Activated CD8-positive, alpha-beta T cell treated with anti-CD3 and anti-CD28 coated beads for 36 hours (primary cell): ENCODE measurements at regions not wholly inside any gene's neighbourhood (a gene's known extent, or its start where the extent isn't known, plus 50 kb on each side); places are given as distances from the start of the nearest gene placed in this dataset.

ENCODE experiments used
- ATAC-seq: fragments of 200-7000 bp; cut with Tn5 transposase; one replicate; pipeline ENCODE4 v1.10.0; 2021; ENCODE audit warnings: mild to moderate bottlenecking, moderate library complexity
- CTCF ChIA-PET: fragments of 350-600 bp; sonication (Branson Sonifier 250); formaldehyde crosslinking; loops from one replicate; lab custom pipeline; 2021; ENCODE audit warnings: antibody characterized with exemption; lab: Charles Lee
- POLR2A ChIA-PET: fragments of 350-600 bp; sonication (Branson Sonifier 250); formaldehyde crosslinking; loops from one replicate; lab custom pipeline; 2021; ENCODE audit warnings: antibody characterized with exemption; lab: Charles Lee
- DNase-seq: peaks from one replicate; pipeline ENCODE4 v3.0.0-alpha.2; 2020
- H3K27ac Mint-ChIP-seq: one replicate; pipeline ENCODE4 v1.8.0; 2021; ENCODE audit warnings: mild to moderate bottlenecking, mixed read lengths
- H3K27me3 Mint-ChIP-seq: one replicate; pipeline ENCODE4 v1.8.0; 2021; ENCODE audit warnings: mixed read lengths
- H3K36me3 Mint-ChIP-seq: one replicate; pipeline ENCODE4 v1.8.0; 2021; ENCODE audit warnings: low read depth, mixed read lengths
- H3K4me1 Mint-ChIP-seq: one replicate; pipeline ENCODE4 v1.8.0; 2021; ENCODE audit warnings: low read depth, mixed read lengths
- H3K4me3 Mint-ChIP-seq: one replicate; pipeline ENCODE4 v1.8.0; 2021; ENCODE audit warnings: mild to moderate bottlenecking, moderate library complexity, mixed read lengths
- H3K9me3 Mint-ChIP-seq: one replicate; pipeline ENCODE4 v1.8.0; 2021; ENCODE audit warnings: mixed read lengths
- intact Hi-C: fragments of 100-400 bp; cut with micrococcal nuclease; formaldehyde crosslinking; loops from one replicate; pipeline ENCODE4 v1.10.0; 2022
- TF ChIP-seq, protein P1 (sequence below): fragments of 200-600 bp; IDR thresholded peaks from one replicate; pipeline ENCODE4 v1.8.0; 2022; ENCODE audit warnings: antibody characterized with exemption, mild to moderate bottlenecking

DNA sequence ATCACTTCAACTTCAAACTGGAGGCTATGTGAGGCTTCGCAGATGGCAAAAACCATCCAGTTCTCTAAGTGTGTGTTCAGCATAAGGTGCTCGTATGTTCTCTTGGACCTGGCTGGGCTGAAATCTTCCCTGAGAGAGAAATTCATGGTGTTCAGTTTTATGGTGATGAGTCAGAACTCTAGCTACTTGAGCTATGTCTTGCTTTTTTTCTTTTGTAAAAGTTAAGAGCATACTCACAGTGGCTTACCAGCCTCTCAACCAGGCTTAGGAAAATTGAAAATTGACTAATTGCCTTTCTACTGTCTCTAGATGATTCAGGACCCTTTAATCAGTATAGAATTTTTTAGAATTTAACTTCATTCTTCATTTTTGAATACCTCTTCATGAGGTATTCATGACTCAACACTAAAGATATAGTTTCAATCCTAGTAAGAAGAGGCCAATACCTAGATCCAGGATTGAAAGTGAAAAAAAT, 617.5 kb downstream of the TBL1XR1 start:
- TF ChIP-seq, protein P1, sequence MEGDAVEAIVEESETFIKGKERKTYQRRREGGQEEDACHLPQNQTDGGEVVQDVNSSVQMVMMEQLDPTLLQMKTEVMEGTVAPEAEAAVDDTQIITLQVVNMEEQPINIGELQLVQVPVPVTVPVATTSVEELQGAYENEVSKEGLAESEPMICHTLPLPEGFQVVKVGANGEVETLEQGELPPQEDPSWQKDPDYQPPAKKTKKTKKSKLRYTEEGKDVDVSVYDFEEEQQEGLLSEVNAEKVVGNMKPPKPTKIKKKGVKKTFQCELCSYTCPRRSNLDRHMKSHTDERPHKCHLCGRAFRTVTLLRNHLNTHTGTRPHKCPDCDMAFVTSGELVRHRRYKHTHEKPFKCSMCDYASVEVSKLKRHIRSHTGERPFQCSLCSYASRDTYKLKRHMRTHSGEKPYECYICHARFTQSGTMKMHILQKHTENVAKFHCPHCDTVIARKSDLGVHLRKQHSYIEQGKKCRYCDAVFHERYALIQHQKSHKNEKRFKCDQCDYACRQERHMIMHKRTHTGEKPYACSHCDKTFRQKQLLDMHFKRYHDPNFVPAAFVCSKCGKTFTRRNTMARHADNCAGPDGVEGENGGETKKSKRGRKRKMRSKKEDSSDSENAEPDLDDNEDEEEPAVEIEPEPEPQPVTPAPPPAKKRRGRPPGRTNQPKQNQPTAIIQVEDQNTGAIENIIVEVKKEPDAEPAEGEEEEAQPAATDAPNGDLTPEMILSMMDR = no peak
- H3K9me3 Mint-ChIP-seq = no peaks in the 10 kb centered on the region
- H3K36me3 Mint-ChIP-seq = no peaks in the 10 kb centered on the region
- H3K4me1 Mint-ChIP-seq = no peaks in the 10 kb centered on the region
- ATAC-seq (no peak), DNase-seq (no peak)
- no peaks in the 10 kb centered on the region for H3K27me3 Mint-ChIP-seq
- H3K27ac Mint-ChIP-seq = no peak overlapping the region
- intact Hi-C loops = no loop called here
- CTCF ChIA-PET = no interaction called here
- POLR2A ChIA-PET = no interaction called here
- H3K4me3 Mint-ChIP-seq = no peak overlapping the region

DNA sequence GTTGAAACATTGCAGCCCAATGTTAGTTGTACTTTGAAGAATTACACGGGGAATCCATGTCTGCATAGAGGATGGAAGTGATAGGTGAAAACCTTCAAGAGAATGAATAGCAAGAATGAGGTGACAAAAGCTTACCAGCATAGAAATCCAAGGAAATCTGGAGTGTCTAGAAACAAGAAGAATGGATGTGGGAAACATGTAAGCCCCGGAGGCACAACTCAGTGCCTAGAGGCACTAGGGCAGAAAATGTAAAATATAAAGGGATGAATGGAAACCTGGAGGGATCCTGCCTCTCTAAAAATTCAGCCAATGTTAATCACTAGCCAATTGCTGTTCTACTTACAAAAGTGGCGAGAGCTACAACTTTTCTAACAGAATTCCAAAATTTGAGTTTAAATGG, 619.0 kb downstream of the TBL1XR1 start:
- H3K4me3 Mint-ChIP-seq = no peak overlapping the region
- ChIA-PET CTCF (no interaction called here), POLR2A (no interaction called here)
- H3K27me3 Mint-ChIP-seq = no peaks in the 10 kb centered on the region
- no peaks in the 10 kb centered on the region for H3K9me3 Mint-ChIP-seq
- DNase-seq (no peak), ATAC-seq (no peak)
- no peak overlapping the region for H3K27ac Mint-ChIP-seq
- H3K4me1 Mint-ChIP-seq = no peaks in the 10 kb centered on the region
- TF ChIP-seq, protein P1 = no peak
- H3K36me3 Mint-ChIP-seq = no peaks in the 10 kb centered on the region
- intact Hi-C loops = no loop called here

DNA sequence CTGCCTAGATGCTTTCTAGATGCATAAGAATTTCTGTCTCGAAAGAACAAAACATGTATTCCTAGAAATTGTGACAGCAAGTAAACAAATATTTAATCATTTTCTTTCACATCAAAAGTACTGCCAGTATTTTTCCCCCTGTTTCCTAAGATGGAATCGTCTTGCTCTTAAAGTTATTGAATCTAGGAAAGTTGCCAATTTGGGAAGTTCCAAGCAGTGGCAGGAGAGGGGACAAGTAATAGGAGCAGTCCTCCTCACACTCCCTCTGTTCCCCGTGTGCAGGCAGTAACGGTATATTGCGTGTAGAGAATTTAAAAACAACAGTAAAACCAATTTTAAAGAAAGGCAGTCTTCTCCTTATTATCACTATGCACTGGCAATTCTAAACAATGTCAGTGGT, 619.8 kb downstream of the TBL1XR1 start:
- Mint-ChIP-seq H3K4me1 (no peaks in the 10 kb centered on the region), H3K27me3 (no peaks in the 10 kb centered on the region), H3K36me3 (no peaks in the 10 kb centered on the region), H3K9me3 (no peaks in the 10 kb centered on the region), H3K4me3 (no peak overlapping the region), H3K27ac (no peak overlapping the region)
- POLR2A ChIA-PET = no interaction called here
- TF ChIP-seq, protein P1 = no peak
- intact Hi-C loops = no loop called here
- ATAC-seq (no peak), DNase-seq (no peak)
- CTCF ChIA-PET = no interaction called here

GRCh38 chr3:176574786-176575185, 622.5 kb downstream of the TBL1XR1 start:
- TF ChIP-seq, protein P1 = no peak
- Mint-ChIP-seq H3K4me1 (no peaks in the 10 kb centered on the region), H3K9me3 (no peaks in the 10 kb centered on the region), H3K4me3 (no peak overlapping the region), H3K27ac (no peak overlapping the region), H3K36me3 (no peaks in the 10 kb centered on the region), H3K27me3 (no peaks in the 10 kb centered on the region)
- CTCF ChIA-PET = no interaction called here
- ATAC-seq = no peak
- intact Hi-C loops = no loop called here
- POLR2A ChIA-PET = interaction anchor here (0.6 kb wide), 1 partner anchor 178 kb away, joined by 3 read pairs; no protein-coding TSS in a partner anchor
- no peak for DNase-seq

DNA sequence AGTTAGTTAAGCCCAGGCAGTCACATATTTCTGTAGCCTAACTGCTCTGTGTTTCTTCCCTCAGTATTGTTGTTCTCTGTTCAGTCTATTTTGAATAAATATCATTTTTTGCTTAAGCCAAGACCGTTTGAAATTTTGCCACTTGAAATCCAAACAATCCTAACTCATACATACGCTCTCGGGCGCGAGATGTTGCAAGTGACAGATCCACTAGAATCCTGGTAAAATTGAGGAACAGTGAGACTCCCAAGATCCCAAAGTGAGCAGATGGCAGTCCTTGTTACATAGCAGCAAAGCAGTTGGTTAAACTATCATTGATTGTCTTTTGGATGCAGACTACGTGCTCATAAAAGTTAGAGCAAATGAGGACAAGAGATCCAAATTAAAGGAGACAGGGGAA, 625.4 kb downstream of the TBL1XR1 start:
- Mint-ChIP-seq H3K27ac (no peak overlapping the region), H3K27me3 (no peaks in the 10 kb centered on the region), H3K4me3 (no peak overlapping the region), H3K36me3 (no peaks in the 10 kb centered on the region), H3K9me3 (no peaks in the 10 kb centered on the region), H3K4me1 (no peaks in the 10 kb centered on the region)
- intact Hi-C loops = no loop called here
- ATAC-seq (no peak), DNase-seq (no peak)
- TF ChIP-seq, protein P1 = no peak
- ChIA-PET POLR2A (no interaction called here), CTCF (no interaction called here)
